GM19324 (cell line): ENCODE measurements at regions not wholly inside any gene's neighbourhood (a gene's known extent, or its start where the extent isn't known, plus 50 kb on each side); places are given as distances from the start of the nearest gene placed in this dataset.

ENCODE experiments used
- ATAC-seq: cut with Tn5 transposase; IDR thresholded peaks from one replicate; pipeline ENCODE4 v1.9.1; 2021; ENCODE audit warnings: mild to moderate bottlenecking, moderate library complexity; ENCODE audit not compliant: unreplicated experiment, low FRiP score

DNA sequence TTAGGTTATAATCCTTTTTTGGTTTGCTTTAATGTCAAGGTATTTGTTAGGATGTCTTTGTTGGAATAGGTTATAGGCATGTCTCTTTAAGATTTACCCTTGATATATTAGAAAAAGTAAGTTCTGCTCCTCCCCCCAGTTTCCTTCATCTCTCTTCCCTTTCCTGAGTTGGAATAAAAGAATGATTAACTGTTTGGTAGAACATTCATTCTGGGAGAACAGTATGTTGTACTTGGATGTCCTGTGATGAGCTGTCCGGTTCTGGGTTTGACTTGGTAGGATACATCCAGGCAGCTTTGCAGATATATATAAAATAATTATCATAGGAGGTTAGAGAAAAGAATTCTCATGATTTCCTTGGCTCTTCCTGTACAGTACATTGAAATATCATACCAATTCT, 199.6 kb upstream of the RREB1 start:
- ATAC-seq, result no peak

DNA sequence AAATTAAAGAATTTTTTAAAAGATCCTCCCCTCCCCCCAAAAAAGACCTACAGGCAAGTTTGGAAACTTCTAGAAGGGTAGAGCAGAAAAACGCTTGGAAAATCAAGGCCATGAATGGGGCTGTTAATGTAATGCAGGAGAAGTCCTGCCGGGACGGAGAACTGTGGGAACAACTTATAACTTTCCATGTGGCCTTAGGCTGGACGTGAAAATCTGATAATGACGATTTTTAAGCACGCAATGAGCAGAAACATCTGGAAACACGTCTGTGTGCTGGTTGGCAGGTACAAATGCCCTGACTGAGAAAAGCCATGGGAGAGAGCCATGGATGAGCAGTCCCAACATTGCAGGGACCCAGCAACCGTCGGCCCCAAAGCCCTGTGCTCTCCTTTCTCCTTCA, 198.7 kb upstream of the RREB1 start:
- no peak for ATAC-seq

DNA sequence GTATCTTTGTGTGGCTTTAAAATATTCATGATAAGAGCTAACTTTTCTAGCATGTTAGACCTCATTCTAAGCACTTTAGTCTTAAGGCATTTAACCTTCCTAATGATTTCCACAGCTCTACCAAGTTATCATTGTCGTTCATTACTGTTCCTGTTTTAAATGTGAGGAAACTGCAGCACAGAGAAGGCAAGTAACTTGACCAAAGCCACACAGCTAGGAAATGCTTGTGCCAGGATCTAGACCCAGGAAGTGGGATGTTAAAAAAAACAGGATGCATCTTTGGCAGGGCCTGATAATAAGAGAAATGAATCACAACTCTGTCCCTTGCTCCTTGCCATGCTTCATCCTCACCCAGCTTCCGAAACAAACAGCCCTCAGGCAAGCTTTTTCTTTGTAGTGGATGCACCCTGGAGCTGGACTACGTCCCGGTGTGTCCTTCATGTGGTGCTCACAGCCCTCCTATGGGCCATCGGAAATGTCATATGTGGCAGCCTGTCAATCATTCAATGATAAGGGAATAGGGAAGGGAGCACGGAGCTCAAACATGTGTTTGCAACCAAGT, 196.9 kb upstream of the RREB1 start:
- ATAC-seq, result no peak

DNA sequence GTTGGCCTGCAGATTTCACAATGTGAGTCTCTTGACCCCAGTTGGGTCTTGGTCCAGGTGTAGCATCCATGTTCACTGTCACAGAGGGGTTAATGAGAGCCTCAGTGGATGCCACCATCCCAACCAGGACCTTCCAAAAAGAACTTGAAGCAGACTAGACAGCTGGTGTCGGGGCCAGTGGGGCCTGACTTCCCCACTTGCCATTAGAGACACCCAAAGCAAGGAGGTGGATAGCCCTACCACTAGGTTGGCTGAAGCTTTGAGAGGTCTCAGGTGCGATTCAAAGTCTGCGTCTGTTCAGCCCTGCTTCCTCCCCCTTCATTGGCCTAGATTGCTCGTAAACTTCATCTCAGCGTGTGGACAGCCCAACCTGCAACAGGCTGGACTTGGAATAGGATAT, 196.4 kb upstream of the RREB1 start:
- ATAC-seq, result no peak

DNA sequence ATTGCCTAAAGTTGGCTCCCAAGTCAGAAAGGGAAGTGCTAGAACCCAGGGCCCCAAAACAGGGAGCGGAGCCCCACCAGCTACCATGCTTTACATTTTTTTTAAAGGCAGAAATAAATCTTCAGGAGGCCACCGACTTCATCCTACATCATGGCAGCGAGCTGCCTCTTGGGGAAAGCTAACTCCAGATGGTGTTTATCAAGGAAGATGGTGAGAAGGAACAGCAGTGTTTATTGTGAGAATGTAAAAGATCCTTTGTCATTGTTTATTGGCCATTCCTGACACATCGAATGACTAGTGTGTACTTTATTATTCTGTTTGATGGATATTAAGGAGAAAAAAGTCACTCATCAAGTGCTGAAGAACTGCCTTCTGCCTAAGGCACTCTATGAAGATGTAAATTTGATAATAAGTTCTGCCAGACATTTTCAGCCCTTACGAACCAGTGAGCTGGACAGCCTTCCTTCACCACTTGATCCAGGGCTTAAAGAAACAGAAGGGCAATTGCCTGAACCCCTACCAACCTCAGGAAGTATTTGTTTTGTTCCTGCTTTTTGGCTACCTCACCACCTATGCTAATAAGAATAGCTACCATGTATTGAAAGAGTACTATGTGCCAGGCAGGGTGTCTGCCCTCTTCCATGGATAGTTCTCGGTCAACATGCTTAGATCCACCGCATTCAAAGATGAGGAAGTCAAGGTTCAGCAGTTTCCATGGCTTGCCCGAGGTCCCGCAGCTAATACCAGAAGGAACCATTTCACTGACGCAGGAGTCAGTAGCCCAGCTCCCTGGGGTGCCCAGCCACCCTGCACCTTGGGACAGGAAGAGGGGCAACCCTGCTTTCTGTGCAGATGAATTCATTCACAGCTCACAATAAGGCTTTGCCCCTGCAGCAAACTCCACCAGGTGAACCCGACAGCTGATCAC, 194.7 kb upstream of the RREB1 start:
- ATAC-seq, result no peak

DNA sequence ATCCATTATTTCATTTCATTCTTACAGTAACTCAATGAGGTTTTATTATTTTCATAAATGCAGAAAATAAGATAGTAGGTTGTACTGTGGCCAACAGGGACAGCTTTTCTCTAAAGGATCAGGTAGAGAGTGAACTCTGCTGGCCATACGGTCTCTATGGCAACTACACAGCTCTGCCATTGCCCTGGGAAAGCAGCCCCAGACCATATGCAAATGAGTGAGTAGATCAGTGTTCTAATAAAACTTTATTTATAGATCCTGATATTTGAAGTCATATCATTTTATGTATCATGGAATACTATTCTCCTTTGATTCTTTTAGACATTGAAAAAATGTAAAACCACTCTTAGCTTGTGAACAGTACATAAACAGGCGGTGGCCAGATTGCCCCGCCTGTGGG, 192.5 kb upstream of the RREB1 start:
- no peak for ATAC-seq

DNA sequence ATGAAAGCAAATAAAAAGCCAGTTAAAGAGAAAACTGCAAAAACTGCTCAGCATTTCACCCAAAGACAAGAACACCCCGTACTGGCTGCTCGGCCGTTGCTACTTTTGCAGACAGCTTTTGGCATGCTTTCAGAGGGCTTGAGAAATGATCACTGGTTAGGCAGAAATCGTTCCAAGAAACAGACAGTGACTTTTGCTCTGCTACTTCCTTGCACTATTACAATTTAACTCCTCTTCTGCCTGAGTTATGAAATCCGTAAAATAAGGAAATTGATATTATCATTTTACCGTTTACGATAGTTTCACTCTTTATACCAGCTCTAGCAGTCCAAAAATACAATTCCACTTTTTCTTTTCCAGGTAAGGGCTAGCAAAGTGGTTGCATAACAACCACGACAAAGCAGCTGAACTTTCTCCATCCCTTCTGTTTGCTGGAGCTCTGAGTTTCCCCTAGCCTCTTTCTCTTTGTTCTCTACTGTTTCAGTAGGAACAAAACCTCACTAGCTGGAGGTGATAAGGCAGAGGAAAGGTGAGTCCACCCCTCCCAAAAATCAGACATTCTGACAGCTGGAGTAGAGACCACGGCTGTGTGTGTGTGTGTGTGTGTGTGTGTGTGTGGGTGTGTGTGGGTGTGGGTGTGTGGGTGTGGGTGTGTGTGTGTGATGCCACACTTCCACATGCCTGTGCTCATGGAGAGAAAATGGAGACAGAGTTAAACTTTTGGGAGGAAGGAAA, 191.8 kb upstream of the RREB1 start:
- no peak for ATAC-seq

DNA sequence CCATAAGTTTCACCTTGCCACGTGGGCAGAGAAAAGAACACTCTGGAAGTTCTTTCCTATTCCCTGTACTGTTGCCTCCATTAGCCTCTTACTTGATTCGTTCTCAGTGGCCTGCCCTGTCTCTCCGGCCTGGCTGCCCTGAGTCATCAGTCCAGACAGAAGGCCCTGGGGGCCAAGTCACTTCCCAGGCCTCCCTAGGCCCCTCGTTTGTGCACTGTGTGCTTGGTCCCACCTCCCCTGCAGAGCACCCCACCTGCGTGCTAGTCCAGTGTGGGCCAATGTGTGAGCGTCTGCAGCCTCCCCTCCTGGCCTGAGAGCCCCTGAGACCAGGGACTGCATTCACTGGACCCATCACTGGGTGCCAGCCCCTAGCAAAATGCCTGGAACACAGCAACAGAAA, 191.2 kb upstream of the RREB1 start:
- ATAC-seq, result no peak

DNA sequence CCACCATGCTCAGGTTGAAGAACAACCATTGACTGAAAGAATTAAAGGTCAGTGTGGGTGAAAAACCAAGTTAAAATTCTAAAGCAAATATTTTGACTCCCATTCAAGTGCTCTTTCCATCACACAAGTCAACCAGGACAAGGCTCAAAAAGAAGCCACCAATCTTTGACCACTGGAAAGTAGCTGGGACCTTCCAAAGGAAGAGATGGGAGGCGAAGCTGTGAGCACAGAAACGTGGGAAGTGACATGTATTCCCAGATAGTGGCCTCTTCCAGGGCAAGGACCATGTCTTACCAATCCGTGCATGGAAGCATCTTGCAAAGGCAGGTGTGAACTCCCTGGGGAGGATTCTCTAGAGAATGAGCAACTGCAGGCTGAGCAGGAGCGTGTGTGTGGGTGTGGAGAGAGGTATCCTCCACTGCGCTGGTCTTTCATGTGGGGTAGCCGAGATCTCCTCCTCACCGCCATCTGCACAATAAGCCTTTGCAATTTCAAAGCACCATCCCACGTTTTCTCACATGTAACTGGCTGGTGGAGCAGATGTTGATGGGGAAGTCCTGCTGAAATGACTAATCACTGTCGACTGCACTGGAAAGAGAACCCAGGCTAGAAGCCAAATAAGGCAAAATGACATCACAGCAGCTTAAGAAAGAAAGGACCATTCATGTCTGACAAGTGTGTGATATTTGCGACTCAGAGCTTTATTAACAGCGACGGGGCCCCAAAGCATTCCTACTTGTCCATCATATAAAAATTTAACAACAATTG, 189.4 kb upstream of the RREB1 start:
- ATAC-seq, result peak; percentile 62

DNA sequence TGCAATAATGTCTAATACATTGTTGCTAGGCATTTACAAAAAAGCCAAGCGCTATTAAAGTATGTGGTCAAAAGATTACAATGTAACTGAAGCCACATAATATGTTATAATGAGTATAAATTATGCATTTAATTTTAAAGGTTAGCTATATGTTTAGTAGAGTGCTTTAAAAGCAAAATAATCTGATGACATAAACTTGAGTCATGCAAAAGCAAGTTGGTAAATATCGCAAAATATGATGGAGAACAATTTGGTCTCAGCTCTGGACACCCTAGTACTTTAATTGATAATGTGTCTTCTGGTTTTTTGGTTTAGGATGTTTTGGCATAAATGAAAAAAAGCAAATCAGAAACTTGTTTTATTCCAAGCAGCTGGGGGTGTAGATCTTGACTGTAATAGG, 188.6 kb upstream of the RREB1 start:
- ATAC-seq, result no peak

DNA sequence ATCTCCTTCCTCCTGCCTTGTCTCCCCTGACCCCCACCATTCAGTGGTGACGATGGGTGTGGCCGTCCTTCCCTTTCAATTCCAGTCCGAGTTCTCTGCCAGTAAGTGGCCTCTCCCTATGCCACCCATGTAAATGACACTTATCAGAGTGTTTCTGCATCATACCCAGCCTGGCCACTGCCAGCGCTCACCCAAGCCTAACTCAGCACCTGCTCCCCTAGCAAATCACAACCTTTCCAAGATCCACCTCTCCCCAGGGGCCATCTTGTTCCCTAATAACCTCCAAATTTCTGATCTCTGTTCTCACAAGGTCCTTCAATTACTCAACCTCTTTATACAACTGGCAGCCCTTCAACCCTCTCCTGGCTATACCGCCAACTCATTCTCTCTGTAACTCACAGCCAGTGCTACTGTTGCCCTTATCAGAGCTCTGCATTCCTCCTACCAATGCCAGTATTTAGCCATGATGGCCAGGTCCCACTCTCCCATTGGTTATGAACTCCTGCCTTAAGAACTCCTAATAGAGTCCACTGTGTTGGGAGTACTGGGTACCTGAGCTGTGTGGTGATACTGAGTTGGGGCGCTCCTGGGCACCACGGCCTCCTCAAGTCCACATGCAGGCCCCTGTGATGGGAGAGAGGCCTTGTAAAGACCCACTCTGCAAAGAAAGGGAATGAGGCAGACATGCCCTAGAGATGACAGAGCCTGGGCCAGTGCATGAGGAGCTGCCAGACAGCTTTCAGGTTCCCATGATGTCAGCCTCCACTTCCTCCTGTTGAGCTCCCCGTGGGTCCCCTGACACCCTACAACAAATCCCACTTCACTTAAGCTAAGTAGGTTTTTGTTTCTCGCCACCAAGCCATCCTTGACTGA, 187.4 kb upstream of the RREB1 start:
- ATAC-seq, result no peak

DNA sequence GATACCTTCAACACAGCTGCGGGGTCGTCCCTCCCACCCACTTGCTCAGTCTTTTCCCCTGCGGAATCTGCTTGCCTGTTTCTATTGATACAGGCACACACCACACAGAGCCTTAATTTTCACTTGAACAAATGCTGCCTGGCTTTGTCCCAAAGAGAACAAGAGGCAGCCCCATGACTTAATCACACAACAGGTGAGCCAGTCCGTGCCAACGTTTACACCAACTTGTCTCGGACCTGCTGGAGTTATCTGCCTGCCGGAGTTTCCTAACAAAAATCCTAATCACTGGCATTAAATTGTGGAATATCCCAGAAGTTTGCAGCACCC, 186.8 kb upstream of the RREB1 start:
- ATAC-seq, result no peak

DNA sequence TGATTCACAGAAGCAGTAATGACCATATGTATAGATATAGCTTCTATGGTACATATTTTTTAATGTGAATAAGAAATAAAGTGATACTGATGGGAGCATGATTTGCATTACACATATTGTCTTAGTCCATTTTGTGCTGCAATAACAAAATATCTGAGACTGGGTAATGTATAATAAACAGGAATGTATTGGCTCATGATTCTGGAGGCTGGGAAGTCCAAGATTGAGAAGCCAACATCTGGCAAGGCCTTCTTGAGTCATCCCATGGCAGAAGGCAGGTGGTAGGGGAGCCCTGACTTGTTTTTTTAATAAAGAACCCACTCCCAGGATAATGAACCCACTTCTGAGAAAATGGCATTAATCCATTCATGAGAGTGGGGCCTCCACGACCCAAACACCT, 185.6 kb upstream of the RREB1 start:
- ATAC-seq, result no peak

DNA sequence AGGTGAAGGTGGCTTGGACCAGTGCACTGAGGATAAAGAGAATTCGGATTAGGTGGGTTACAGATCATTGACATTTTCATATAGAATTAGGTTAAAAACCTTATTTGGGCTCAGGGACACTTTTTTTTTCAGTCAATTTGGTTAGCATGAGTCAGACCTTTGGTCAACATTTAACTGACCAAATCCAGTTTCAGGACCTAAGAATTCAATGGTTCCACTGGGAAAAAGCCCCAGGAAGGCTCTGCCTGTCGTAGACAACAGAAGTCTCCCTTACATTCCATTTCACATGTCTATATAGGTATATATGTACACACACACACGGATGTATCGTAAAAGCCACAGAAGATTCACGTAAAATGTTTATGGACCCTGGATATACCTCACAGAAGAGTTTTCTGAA, 184.2 kb upstream of the RREB1 start:
- no peak for ATAC-seq

DNA sequence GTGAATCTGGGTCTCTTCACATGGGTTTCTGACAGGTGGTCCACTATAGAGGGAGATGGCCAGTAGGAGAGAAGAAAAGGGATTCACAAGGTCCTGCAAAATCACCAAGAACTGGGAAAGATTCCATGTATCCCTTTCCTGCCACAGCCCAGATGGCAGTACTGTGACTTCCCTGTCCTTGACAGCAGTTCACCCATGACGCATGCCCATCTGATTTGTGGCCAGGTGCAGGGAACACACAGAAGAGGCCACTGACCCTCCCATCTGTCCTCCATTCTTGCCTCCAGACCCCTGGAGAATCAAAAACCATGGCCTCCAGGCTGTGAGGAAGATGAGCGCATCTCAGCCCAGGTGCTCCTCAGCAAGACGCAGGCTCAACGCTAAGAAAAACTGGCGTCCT, 183.1 kb upstream of the RREB1 start:
- no peak for ATAC-seq

DNA sequence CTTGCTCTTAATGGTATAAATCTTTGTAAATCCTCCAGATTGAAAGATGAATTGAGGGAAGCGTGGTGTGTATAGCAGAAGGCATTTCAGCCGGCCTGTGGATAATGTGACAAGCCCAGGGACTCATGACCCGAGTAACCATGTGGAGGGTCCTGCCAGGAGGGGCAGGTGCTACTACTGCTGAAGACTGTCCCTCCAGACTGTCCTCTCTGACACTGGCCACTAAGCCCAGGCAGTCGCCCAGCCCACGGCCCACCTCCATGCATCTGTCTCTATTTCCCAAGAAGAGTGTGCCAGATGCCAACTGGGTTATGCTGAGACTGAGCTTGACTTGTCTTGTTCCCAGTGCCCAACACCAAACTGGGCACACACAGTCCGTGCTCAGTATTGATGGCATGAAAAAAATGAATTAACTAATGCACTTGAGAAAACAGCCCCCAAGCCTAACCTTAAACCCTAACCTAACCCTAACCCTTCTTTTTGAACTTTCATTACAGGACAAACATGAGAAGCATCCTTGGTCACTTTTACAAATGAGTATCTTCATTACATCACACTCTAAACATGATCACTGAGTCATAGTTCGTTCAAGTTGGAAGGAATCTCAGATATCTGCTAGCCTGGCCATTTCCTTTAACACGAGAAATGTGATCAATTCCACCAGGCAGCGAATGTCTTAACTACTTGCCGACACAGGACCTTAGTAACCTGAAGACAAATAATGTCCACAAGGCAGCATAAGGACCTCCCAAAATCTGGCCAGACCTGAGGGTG, 182.2 kb upstream of the RREB1 start:
- ATAC-seq, result no peak

DNA sequence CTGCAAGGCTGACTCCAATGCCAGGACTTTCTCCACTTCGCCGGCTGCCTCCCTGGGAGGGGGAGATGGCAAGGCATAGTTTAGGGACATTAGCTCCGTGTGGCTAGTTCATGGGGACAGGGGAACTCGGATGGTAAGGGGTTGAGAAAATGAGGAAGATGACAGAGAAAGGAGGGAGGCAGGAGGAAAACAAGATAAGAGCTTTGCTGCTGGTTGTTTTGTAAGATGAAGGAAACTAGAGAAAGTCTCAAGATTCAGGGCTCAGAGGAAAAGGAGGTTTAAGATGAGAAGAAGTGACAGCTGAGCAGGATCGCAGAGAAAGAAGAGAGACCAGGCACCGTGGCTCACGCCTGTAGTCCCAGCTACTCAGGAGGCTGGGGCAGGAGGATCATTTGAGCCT, 180.9 kb upstream of the RREB1 start:
- ATAC-seq, result no peak

DNA sequence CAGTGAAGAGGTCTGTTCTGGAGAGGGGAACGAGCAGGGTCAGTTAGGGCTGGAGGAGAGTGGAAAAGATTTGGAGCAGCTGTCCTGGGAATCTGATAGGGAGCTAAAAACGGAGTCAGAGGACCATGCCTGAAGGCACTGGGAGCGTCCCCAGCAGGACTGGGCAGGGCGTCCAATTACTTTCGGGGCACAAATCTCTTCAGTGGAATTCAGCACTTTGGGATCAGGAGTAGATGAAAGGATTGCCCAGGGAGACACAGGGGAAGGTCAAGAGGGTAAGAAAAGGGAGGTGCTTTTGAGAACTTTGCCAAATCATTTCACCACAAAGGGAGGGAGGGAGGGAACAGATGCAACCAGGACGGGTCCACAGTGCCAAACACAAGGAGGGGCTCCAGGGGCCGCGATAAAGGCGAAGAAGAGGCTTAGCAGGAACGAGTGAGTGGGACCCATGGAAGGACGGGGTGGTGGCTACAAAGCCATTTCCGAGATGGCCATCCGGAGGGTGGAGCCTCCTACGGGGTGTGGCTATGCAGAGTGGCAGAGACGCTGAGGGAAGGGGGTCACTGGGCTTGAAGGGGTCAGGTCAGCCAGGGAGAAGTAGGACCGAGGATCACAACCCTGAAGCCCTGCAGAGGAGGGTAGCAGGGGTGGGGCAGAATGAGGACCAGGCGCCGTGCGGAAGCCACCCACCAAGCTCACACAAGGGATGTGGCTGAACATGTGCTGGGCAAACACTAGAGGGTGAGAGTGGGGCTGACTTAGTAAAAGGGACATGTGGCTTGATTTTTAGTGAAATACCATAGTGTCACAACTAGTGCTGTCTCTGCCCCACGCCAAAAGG, 180.0 kb upstream of the RREB1 start:
- ATAC-seq, result no peak
